Coronary artery (tissue), 2 donors: ENCODE measurements at regions not wholly inside any gene's neighbourhood (a gene's known extent, or its start where the extent isn't known, plus 50 kb on each side); places are given as distances from the start of the nearest gene placed in this dataset.

Experiments used
- DNase-seq: peaks from one replicate; pipeline ENCODE4 v3.0.0-alpha.2; 2017; ENCODE audit warnings: low spot score
- H3K27ac ChIP-seq, 2 donors: fragments of 200-600 bp; sonication (generic); one replicate each; pipeline ENCODE4 v1.5.1; 2016 to 2019
- H3K4me3 ChIP-seq: fragments of 200-600 bp; sonication (generic); 2 replicates; pipeline ENCODE4 v1.5.1; 2016; ENCODE audit warnings: mild to moderate bottlenecking, moderate library complexity
- CTCF ChIP-seq: fragments of 200-600 bp; sonication (generic); IDR thresholded peaks from one replicate; pipeline ENCODE4 v1.5.1; 2019; ENCODE audit warnings: antibody characterized with exemption

- DNase-seq, result no peak
- H3K27ac ChIP-seq, result no peak overlapping the region
- TF ChIP-seq CTCF, result no peak
- no peak overlapping the region for H3K4me3 ChIP-seq
Measured at GRCh38 chr5:6321078-6321477, 57.3 kb downstream of the MED10 start.

- H3K27ac ChIP-seq, result no peak overlapping the region
- no peak overlapping the region for H3K4me3 ChIP-seq
- TF ChIP-seq CTCF, result no peak
Measured at GRCh38 chr5:6319116-6319515, 59.2 kb downstream of the MED10 start.

GRCh38 chr5:6317116-6317798, 61.1 kb downstream of the MED10 start:
- TF ChIP-seq CTCF, result no peak
- Histone ChIP-seq H3K27ac (no peak overlapping the region), H3K4me3 (no peak overlapping the region)
- DNase-seq, result no peak

More at GRCh38 chr5:6319116-6319515, 59.2 kb downstream of the MED10 start:
- DNase-seq, result no peak

GRCh38 chr5:6315580-6315979, 62.8 kb downstream of the MED10 start:
- Histone ChIP-seq H3K4me3 (no peak overlapping the region), H3K27ac (no peak overlapping the region)
- DNase-seq, result no peak
- no peak for TF ChIP-seq CTCF

- no peak for DNase-seq
Measured at GRCh38 chr5:6311568-6312501, 66.5 kb downstream of the MED10 start.

GRCh38 chr5:6309949-6310348, 68.4 kb downstream of the MED10 start:
- no peak overlapping the region for H3K27ac ChIP-seq
- DNase-seq, result no peak
- no peak overlapping the region for H3K4me3 ChIP-seq
- no peak for TF ChIP-seq CTCF

More at GRCh38 chr5:6311568-6312501, 66.5 kb downstream of the MED10 start:
- no peak overlapping the region for H3K27ac ChIP-seq
- no peak for TF ChIP-seq CTCF
- H3K4me3 ChIP-seq, result no peak overlapping the region
